ENCODE measurements at regions not wholly inside any gene's neighbourhood (a gene's known extent, or its start where the extent isn't known, plus 50 kb on each side); places are given as distances from the start of the nearest gene placed in this dataset.
"Not testable (repeated sequence)": the region's sequence is repeated elsewhere in the genome, so short reads cannot be mapped to it uniquely, and the experiment has no call there.

GRCh38 chr12:27133022-27133590, 50.7 kb upstream of the C12orf71 start:
- DNase-seq (ENCODE audit: low read depth in 2 of 2): no peak

- DNase-seq (ENCODE audit: low read depth in 2 of 2): no peak
These were observed 58.1 kb upstream of the C12orf71 start for GRCh38 chr12:27140478-27140969.

- DNase-seq (ENCODE audit: low read depth in 2 of 2): peak; percentile 89 to 90
These were observed 59.8 kb upstream of the C12orf71 start for GRCh38 chr12:27142101-27142721.

- peak; percentile 16 to 22 for DNase-seq (ENCODE audit: low read depth in 2 of 2)
These were observed 61.1 kb upstream of the C12orf71 start for GRCh38 chr12:27143256-27144069.

- DNase-seq (ENCODE audit: low read depth in 2 of 2): not testable (repeated sequence)
These were observed 63.3 kb upstream of the C12orf71 start for GRCh38 chr12:27145725-27146124.

GRCh38 chr12:27148373-27148772, 66.0 kb upstream of the C12orf71 start:
- no peak for DNase-seq (ENCODE audit: low read depth in 2 of 2)

GRCh38 chr12:27148791-27149190, 66.4 kb upstream of the C12orf71 start:
- no peak for DNase-seq (ENCODE audit: low read depth in 2 of 2)

- DNase-seq (ENCODE audit: low read depth in 2 of 2): no peak
These were observed 69.1 kb upstream of the C12orf71 start for GRCh38 chr12:27151479-27151878.

GRCh38 chr12:27158297-27158696, 75.9 kb upstream of the C12orf71 start:
- no peak for DNase-seq (ENCODE audit: low read depth in 2 of 2)

GRCh38 chr12:27161458-27162228, 79.3 kb upstream of the C12orf71 start:
- peak; percentile 30 for DNase-seq (ENCODE audit: low read depth in 2 of 2)

- peak in 1 of 2 donors; percentile 61 for DNase-seq (ENCODE audit: low read depth in 2 of 2)
These were observed 79.8 kb upstream of the C12orf71 start for GRCh38 chr12:27162229-27162537.

GRCh38 chr12:27163048-27163715, 80.8 kb upstream of the C12orf71 start:
- peak in 1 of 2 donors; percentile 44 for DNase-seq (ENCODE audit: low read depth in 2 of 2)

- no peak for DNase-seq (ENCODE audit: low read depth in 2 of 2)
These were observed 80.2 kb upstream of the STK38L start for GRCh38 chr12:27163894-27164293.

- DNase-seq (ENCODE audit: low read depth in 2 of 2): no peak
These were observed 79.6 kb upstream of the STK38L start for GRCh38 chr12:27164330-27165040.

- not testable (repeated sequence) for DNase-seq (ENCODE audit: low read depth in 2 of 2)
These were observed 78.1 kb upstream of the STK38L start for GRCh38 chr12:27165958-27166357.

- not testable (repeated sequence) for DNase-seq (ENCODE audit: low read depth in 2 of 2)
These were observed 72.6 kb upstream of the STK38L start for GRCh38 chr12:27171494-27171893.

GRCh38 chr12:27176765-27177164, 67.3 kb upstream of the STK38L start:
- peak in 1 of 2 donors; percentile 69 for DNase-seq (ENCODE audit: low read depth in 2 of 2)

GRCh38 chr12:27177706-27178105, 66.4 kb upstream of the STK38L start:
- peak in 1 of 2 donors; percentile 64 for DNase-seq (ENCODE audit: low read depth in 2 of 2)

GRCh38 chr12:27178255-27178654, 65.8 kb upstream of the STK38L start:
- DNase-seq (ENCODE audit: low read depth in 2 of 2): no peak

GRCh38 chr12:27178723-27179399, 65.2 kb upstream of the STK38L start:
- peak in 1 of 2 donors; percentile 20 for DNase-seq (ENCODE audit: low read depth in 2 of 2)
